T-helper 1 cell (primary cell): ENCODE measurements at regions not wholly inside any gene's neighbourhood (a gene's known extent, or its start where the extent isn't known, plus 50 kb on each side); places are given as distances from the start of the nearest gene placed in this dataset.
A peak's percentile ranks its signal among the peaks of the same experiment; 100 is the strongest.

ENCODE experiments used
- DNase-seq, 5 donors: peaks; one replicate each; pipeline ENCODE4 v3.0.0-alpha.2; 2012 to 2020

- peak in 1 of 5 donors; percentile 20 for DNase-seq
Observed at GRCh38 chr6:56708810-56709597, 66.3 kb upstream of the DST start.

- DNase-seq, result no peak
Observed at GRCh38 chr6:56706981-56707726, 64.5 kb upstream of the DST start.

DNA sequence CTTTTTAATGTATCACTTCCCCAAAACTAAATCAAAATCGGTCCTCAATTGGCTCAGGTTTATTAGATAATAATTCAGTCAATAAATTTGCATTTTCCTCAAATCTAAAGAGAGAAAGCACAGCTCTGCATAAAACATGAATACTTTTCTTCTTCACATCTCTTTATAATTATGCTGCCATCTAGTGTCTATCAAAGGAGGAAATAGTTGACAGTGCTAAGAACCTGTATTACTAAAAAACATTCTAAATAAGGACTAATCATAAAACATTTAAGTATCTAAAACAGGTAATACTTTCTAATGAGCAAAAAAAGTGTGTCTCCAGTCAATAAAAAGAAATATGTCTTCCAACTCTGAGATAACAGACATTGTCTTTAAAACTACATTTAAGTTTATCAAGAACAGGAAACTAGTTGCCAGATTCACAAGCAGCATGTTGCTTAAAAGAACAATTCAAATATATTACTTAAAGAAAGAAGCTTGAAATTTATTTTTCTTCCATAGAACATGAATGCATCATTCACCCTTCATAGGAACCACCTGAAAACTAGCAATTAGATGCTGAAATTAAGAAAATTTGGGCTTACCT, 56.5 kb upstream of the DST start:
- DNase-seq, result no peak

GRCh38 chr6:56695702-56696101, 53.0 kb upstream of the DST start:
- no peak for DNase-seq

- no peak for DNase-seq
Observed at GRCh38 chr6:56694002-56694401, 51.3 kb upstream of the DST start.

DNA sequence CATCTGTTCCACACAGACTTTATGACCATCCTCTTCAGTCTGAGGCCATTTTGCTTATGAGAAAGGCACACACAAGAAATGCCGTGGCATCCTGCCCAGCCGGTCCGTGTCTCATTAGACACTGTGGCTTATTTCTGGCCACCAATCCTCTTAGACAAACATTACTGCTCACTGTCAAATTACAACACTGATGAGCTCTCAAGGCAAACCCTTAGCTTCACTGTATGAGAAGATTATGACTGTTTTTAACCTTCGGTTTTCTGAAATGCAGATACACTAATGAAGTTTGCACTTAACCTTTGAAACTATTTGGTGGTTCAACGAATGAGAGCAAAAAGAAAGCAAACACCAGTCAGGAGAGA, 50.5 kb upstream of the DST start:
- DNase-seq, result no peak

GRCh38 chr6:56692523-56693245, 50.0 kb upstream of the DST start:
- no peak for DNase-seq
